ENCODE measurements at regions not wholly inside any gene's neighbourhood (a gene's known extent, or its start where the extent isn't known, plus 50 kb on each side); places are given as distances from the start of the nearest gene placed in this dataset.

DNA sequence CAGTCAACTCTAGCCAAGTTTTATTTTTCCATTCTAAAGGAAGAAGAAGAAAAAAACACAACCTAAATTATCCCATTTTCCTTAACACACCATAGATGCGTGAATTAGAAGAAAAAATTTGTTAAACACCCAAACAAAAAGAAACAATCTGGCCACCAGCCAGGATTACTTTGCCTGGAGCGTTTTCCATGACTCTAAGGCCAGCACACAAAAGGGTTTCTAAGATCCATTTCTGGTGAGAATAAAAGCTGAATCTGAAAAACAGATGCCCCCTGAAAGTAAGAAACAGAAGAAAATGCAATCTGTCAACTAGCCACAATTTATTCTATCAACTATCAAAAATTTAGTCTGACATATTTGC lies 267.2 kb upstream of the SULF2 start:
- no peak for TF ChIP-seq ELF4 (IDR thresholded peaks at IDR 0.05)
- TF ChIP-seq HDGF (IDR thresholded peaks at IDR 0.05; ENCODE audit: borderline replicate concordance): no peak
- TF ChIP-seq FOXK2 (IDR thresholded peaks at IDR 0.05): no peak
- no peak for TF ChIP-seq FOXM1 (IDR thresholded peaks at IDR 0.05; ENCODE audit: borderline replicate concordance)
- TF ChIP-seq CTBP1 (IDR thresholded peaks at IDR 0.05; ENCODE audit: borderline replicate concordance): no peak
- no peak for TF ChIP-seq BHLHE40 (IDR thresholded peaks at IDR 0.05; ENCODE audit: borderline replicate concordance)
- no peak for TF ChIP-seq SUZ12 (IDR thresholded peaks at IDR 0.05)
- no peak for TF ChIP-seq NFRKB (IDR thresholded peaks at IDR 0.05)

Measured in HEK293T (cell line).